C4-2B (cell line): ENCODE measurements at regions not wholly inside any gene's neighbourhood (a gene's known extent, or its start where the extent isn't known, plus 50 kb on each side); places are given as distances from the start of the nearest gene placed in this dataset.

Experiments used
- H3K27ac ChIP-seq: fragments of 450-650 bp; 2 replicates; pipeline ENCODE4 v1.5.1; 2017
- ZFX ChIP-seq: fragments of 450-650 bp; IDR thresholded peaks from 2 replicates; pipeline ENCODE4 v1.6.1; 2017
- TF ChIP-seq, protein P1 (sequence below): fragments of 450-650 bp; conservative IDR thresholded peaks from 2 replicates; pipeline ENCODE4 v1.5.1; 2017; ENCODE audit warnings: mild to moderate bottlenecking

DNA sequence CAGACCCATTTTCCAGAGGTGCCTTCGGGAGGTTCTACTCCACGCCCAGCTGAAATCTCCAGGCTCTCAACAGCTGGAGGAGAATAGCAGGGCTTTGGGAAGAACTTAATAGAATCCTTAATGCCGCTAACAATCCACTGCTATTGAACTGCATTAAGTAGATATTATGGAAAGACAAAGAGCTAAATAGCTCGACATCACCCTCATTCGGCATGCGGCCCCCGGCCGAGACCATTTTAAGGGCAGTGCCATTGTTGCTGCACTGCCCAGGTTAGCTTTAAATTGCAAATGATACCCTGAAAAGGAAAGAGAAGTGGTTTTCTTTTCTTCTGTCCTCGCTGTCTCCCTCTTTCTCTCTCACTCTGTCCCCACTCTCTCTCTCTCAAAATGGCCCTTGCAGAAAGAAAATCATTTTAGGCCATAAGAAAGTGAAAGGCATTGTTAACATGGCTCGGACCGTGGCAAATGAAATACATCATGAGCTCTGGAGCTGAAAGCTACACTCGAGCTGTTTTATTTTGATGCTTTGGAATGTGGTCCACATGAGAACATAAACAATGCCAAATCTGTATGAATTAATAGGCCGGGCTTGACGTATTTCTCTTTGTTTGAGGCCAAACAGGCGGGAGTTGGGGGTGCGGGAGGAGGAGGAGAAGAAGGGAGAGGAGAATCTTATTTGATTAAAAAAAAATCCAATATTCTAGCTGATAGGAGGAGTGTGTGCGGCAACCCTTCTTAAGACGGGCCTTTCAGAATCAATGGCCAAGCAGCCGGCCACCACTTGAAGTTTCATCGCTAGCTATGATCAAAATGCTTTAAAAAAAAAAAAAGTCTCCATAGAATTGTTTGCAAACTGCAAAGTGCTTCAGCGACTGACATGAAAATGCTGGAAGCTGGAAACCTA lies 298.8 kb upstream of the IRX3 start:
- H3K27ac ChIP-seq: no peak overlapping the region
- TF ChIP-seq, protein P1, sequence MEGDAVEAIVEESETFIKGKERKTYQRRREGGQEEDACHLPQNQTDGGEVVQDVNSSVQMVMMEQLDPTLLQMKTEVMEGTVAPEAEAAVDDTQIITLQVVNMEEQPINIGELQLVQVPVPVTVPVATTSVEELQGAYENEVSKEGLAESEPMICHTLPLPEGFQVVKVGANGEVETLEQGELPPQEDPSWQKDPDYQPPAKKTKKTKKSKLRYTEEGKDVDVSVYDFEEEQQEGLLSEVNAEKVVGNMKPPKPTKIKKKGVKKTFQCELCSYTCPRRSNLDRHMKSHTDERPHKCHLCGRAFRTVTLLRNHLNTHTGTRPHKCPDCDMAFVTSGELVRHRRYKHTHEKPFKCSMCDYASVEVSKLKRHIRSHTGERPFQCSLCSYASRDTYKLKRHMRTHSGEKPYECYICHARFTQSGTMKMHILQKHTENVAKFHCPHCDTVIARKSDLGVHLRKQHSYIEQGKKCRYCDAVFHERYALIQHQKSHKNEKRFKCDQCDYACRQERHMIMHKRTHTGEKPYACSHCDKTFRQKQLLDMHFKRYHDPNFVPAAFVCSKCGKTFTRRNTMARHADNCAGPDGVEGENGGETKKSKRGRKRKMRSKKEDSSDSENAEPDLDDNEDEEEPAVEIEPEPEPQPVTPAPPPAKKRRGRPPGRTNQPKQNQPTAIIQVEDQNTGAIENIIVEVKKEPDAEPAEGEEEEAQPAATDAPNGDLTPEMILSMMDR: no peak
- TF ChIP-seq ZFX: no peak

DNA sequence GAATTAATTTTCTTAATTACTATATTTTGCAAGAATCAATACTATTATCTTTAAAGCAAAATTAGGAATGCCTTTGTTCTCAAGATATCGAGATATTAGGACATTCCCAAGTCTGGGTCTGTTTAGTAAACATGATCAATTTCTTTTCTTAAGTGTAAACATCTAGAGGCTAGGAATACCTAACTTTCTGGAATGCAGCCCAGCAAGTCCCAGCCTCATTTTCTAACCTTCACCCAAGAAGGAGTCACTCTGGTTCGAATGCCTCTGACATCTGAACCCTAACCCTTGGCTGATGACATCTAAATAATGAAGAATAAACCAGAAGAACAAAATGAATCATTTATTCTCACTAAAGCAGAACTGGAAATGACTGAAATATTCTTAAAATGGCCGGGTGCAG lies 297.5 kb upstream of the IRX3 start:
- no peak overlapping the region for H3K27ac ChIP-seq
- TF ChIP-seq ZFX: no peak
- TF ChIP-seq, protein P1: no peak

DNA sequence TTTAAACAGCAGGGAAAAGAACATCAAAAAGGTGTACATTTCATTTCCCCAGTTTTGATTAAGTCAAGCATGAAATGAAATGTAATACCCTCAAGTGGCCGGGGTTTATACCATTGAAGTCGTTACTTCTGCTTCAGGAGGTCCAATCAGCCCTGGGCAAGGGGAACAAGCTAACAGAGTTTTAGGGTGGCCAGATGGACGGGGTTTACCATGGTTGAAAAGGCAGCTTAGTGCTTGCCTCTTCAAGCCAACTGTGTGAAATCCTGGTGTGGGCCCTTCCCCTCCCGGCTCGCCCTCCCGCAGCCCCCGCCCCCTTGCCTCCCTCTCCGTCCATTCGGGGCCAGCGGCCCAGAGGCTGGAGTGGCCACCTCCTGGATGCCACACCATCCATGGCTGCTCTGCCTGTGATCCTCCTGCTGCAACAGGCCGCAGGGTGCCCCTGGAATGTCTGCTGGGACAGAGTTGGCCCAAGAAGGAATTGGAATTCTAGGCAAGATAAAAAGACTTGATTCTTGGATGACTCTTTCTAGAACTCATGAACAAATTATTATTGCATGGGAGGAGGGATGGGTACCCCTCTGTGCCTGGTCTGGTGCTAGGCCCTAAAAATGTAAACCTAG lies 296.2 kb upstream of the IRX3 start:
- TF ChIP-seq ZFX: no peak
- TF ChIP-seq, protein P1: no peak
- H3K27ac ChIP-seq: no peak overlapping the region

DNA sequence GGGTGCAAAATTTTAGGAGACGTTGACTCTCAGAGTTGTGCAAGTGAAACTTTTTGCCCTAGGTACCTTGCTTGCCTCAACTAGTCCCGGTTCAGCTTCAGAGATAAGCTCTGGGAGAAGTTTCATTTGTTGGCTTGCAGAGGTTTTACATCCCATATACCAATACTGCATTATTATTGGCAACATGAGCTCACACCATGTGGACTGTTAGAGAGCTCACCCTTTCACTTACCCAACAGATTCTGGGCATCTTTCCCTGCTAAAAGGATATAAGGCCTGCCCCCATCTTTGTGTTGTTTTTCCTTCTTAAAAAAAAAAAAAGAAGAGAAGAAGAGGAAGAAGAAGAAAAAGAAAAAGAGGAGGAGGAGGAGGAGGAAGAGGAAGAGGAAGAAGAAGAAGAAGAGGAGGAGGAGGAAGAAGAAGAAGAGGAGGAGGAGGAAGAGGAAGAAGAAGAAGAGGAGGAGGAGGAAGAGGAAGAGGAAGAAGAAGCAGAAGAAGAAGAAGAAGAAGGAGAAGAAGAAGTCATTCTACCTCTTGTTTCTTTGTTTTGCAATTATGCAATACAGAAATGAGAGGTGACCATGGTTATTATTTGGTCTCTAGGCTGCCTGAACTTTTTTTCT lies 292.6 kb upstream of the IRX3 start:
- no peak overlapping the region for H3K27ac ChIP-seq
- no peak for TF ChIP-seq ZFX
- TF ChIP-seq, protein P1: no peak

GRCh38 chr16:54577651-54578128 lies 291.1 kb upstream of the IRX3 start:
- no peak overlapping the region for H3K27ac ChIP-seq
- TF ChIP-seq, protein P1: no peak
- no peak for TF ChIP-seq ZFX

- TF ChIP-seq, protein P1: no peak
- TF ChIP-seq ZFX: no peak
- no peak overlapping the region for H3K27ac ChIP-seq
These were observed 290.2 kb upstream of the IRX3 start for GRCh38 chr16:54576785-54577184.
